PC-9 (cell line): ENCODE measurements at regions not wholly inside any gene's neighbourhood (a gene's known extent, or its start where the extent isn't known, plus 50 kb on each side); places are given as distances from the start of the nearest gene placed in this dataset.
"Not testable (repeated sequence)": the region's sequence is repeated elsewhere in the genome, so short reads cannot be mapped to it uniquely, and the experiment has no call there.

Source experiments
- EZH2 ChIP-seq: fragments of 200-600 bp; sonication (generic); IDR thresholded peaks from 2 replicates; pipeline ENCODE4 v1.8.0; 2017; ENCODE audit warnings: antibody characterized with exemption, low read depth
- TF ChIP-seq, protein P1 (sequence below): fragments of 200-600 bp; sonication (generic); conservative IDR thresholded peaks from 2 replicates; pipeline ENCODE4 v1.6.1; 2017; ENCODE audit warnings: mixed run types, antibody characterized with exemption, mild to moderate bottlenecking, moderate library complexity

DNA sequence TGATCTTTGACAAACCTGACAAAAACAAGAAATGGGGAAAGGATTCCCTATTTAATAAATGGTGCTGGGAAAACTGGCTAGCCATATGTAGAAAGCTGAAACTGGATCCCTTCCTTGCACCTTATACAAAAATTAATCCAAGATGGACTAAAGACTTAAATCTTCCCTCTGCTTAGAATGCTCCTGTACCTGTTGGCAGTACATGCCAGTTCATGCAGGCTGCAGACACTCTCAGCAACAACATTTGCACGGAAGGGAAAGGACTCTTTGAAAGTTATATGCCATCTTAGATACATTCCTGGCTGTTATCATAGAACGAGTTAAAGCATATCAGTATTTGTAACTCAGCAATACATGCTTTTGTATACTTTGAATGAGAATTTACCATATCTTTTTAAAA lies 649.9 kb downstream of the RNF144A start:
- TF ChIP-seq, protein P1, sequence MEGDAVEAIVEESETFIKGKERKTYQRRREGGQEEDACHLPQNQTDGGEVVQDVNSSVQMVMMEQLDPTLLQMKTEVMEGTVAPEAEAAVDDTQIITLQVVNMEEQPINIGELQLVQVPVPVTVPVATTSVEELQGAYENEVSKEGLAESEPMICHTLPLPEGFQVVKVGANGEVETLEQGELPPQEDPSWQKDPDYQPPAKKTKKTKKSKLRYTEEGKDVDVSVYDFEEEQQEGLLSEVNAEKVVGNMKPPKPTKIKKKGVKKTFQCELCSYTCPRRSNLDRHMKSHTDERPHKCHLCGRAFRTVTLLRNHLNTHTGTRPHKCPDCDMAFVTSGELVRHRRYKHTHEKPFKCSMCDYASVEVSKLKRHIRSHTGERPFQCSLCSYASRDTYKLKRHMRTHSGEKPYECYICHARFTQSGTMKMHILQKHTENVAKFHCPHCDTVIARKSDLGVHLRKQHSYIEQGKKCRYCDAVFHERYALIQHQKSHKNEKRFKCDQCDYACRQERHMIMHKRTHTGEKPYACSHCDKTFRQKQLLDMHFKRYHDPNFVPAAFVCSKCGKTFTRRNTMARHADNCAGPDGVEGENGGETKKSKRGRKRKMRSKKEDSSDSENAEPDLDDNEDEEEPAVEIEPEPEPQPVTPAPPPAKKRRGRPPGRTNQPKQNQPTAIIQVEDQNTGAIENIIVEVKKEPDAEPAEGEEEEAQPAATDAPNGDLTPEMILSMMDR, result not testable (repeated sequence)
- TF ChIP-seq EZH2, result not testable (repeated sequence)
